Heart left ventricle (tissue), 16 donors: ENCODE measurements at regions not wholly inside any gene's neighbourhood (a gene's known extent, or its start where the extent isn't known, plus 50 kb on each side); places are given as distances from the start of the nearest gene placed in this dataset.
"Not testable (repeated sequence)": the region's sequence is repeated elsewhere in the genome, so short reads cannot be mapped to it uniquely, and the experiment has no call there.

Experiments used
- ATAC-seq, 4 donors: fragments of 200-7000 bp; cut with Tn5 transposase; one replicate each; pipeline ENCODE4 v1.9.1; 2020 to 2022; ENCODE audit warnings: moderate library complexity in 4 of 4, mild to moderate bottlenecking in 3 of 4, moderate number of reproducible peaks in 1 of 4
- DNase-seq, 5 donors: peaks; one replicate each; pipeline ENCODE4 v3.0.0-alpha.2; 2020
- H3K27ac ChIP-seq, 12 donors: fragments of 200-600 bp; sonication (generic) in 4 of 12; one replicate each; pipeline versions ENCODE4 v1.5.0 to v1.8.0; 2016 to 2022; ENCODE audit warnings: mild to moderate bottlenecking in 2 of 12
- H3K27me3 ChIP-seq, 9 donors: fragments of 200-600 bp; sonication (generic) in 2 of 9; one replicate each; pipeline versions ENCODE4 v1.5.1 to v1.8.0; 2016 to 2022; ENCODE audit warnings: mild to moderate bottlenecking in 3 of 9
- H3K36me3 ChIP-seq, 9 donors: fragments of 200-600 bp; sonication (generic) in 2 of 9; one replicate each; pipeline versions ENCODE4 v1.5.0 to v1.8.0; 2018 to 2022; ENCODE audit warnings: mild to moderate bottlenecking in 2 of 9
- H3K4me1 ChIP-seq, 12 donors: fragments of 200-600 bp; sonication (generic) in 4 of 12; one replicate each; pipeline versions ENCODE4 v1.5.0 to v1.8.0; 2016 to 2022; ENCODE audit warnings: mild to moderate bottlenecking in 3 of 12
- H3K4me3 ChIP-seq, 12 donors: fragments of 200-600 bp; sonication (generic) in 4 of 12; one replicate each; pipeline versions ENCODE4 v1.5.0 to v1.8.0; 2017 to 2022; ENCODE audit warnings: mild to moderate bottlenecking in 9 of 12, moderate library complexity in 4 of 12
- H3K9me3 ChIP-seq, 12 donors: fragments of 200-600 bp; sonication (generic) in 4 of 12; one replicate each; pipeline versions ENCODE4 v1.5.0 to v1.8.0; 2016 to 2022; ENCODE audit warnings: mild to moderate bottlenecking in 1 of 12
- POLR2A ChIP-seq, 2 donors: fragments of 450-650 bp; IDR thresholded peaks; one replicate each; pipeline ENCODE4 v1.6.1; 2017; ENCODE audit warnings: antibody characterized with exemption in 2 of 2, mild to moderate bottlenecking in 2 of 2, moderate library complexity in 2 of 2
- WGBS, 4 donors: extraction: QIAGEN DNeasy Blood & Tissue Kit in 2 of 4; methylation state at CpG; one replicate each; pipeline versions ENCODE4 v1.1.5 to v1.1.7; 2013 to 2018; 5-methylcytosine and 5-hydroxymethylcytosine counted together
- intact Hi-C, 10 donors: fragments of 100-400 bp; cut with DNase I; formaldehyde crosslinking; loops; one replicate each; pipeline versions ENCODE4 v1.11.1 to v1.14.2; 2022
- TF ChIP-seq, protein P1 (sequence below), 12 donors: fragments of 200-600 bp; sonication (generic) in 4 of 12; IDR thresholded peaks; one replicate each; pipeline versions ENCODE4 v1.5.0 to v1.8.0; 2018 to 2022; ENCODE audit warnings: antibody characterized with exemption in 12 of 12, mild to moderate bottlenecking in 5 of 12
- donor health status: ischemic (EF 13 %, LVEDD 7.1; RV severe dilation, severe dysfunction).
- donor health status: healthy with polysubstance abuse.
- donor health status: DM: no; HTN: yes; CAD: no.
- donor health status: DM: no; HTN: no; CAD: no.
- donor health status: ischemic (EF 25% LVEDD 6.9; RV normal size, moderate dysfunction).
- donor health status: ischemic (EF 25% LVEDD 5.7; RV mildly dilated, moderate dysfunction).
- donor health status: healthy.
- donor health status: DM: yes; HTN: yes; CAD: no.
- donor health status: ischemic (EF 35%, LVEDD 5.7; RV mildly dilated, moderate dysfunction).
- donor health status: nonischemic (EF 11% LVEDD 7.7; RV severe dilation, severe dysfunction).
- donor health status: DM: yes; HTN: yes; CAD: no.
- donor health status: PGD.
- donor health status: ischemic (EF 29% LVEDD 5.4; RV normal size, mild dysfunction).
- donor health status: nonischemic (EF 23%, LVEDD 6.1; RV moderate dilation, normal function).

DNA sequence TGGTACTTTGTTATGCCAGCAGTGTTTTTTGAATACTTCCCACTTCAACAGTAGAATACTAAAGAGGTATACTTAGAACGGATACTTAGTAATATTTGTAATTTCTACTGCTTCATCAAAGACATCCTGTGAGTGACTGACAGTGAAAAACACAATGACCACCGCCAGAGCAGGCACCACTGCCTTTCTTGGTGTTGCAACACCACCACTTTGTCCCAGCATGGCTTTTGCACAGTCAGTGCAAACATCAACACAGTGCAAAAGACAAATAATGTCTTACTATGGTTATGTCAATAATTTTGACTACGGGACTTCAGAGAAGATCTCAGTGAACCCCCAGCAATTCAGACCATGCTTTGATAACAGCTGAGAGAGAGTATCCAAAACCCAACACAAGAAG, 220.5 kb downstream of the RBM26 start:
- intact Hi-C loops: no loop called here
- DNase-seq (no peak), ATAC-seq (no peak)
- WGBS, 4 donors: 75 to 81% (median 79%) methylated on average over 3 of the region's 3 CpGs
- TF ChIP-seq POLR2A (IDR thresholded peaks at IDR 0.05): no peak
- TF ChIP-seq, protein P1, sequence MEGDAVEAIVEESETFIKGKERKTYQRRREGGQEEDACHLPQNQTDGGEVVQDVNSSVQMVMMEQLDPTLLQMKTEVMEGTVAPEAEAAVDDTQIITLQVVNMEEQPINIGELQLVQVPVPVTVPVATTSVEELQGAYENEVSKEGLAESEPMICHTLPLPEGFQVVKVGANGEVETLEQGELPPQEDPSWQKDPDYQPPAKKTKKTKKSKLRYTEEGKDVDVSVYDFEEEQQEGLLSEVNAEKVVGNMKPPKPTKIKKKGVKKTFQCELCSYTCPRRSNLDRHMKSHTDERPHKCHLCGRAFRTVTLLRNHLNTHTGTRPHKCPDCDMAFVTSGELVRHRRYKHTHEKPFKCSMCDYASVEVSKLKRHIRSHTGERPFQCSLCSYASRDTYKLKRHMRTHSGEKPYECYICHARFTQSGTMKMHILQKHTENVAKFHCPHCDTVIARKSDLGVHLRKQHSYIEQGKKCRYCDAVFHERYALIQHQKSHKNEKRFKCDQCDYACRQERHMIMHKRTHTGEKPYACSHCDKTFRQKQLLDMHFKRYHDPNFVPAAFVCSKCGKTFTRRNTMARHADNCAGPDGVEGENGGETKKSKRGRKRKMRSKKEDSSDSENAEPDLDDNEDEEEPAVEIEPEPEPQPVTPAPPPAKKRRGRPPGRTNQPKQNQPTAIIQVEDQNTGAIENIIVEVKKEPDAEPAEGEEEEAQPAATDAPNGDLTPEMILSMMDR (IDR thresholded peaks at IDR 0.05): no peak
- Histone ChIP-seq H3K4me3 (no peak overlapping the region), H3K27me3 (no peaks in the 10 kb centered on the region), H3K36me3 (no peaks in the 10 kb centered on the region), H3K9me3 (no peaks in the 10 kb centered on the region), H3K27ac (no peak overlapping the region), H3K4me1 (no peaks in the 10 kb centered on the region)

DNA sequence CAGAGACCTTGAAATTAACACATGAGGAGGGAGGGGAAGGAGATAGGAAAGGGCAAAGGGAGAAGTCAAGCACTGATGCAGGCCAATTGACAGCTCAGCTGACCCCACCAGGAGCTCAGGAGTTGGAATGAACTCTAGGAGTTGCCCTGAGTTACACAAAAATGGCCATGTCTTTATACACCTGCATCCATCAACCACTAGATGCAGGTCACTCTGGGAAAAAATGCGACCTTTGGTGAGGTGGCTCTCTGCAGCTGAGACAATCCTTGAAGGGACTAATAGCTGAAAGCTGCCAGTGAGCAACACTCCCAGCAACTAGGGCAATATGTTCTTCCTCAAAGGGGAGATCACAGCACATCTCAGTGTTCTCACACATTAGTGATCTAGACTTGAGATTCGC, 222.8 kb downstream of the RBM26 start:
- DNase-seq (no peak), ATAC-seq (no peak)
- intact Hi-C loops: no loop called here
- no peaks in the 10 kb centered on the region for H3K9me3 ChIP-seq
- no peak overlapping the region for H3K4me3 ChIP-seq
- TF ChIP-seq, protein P1 (IDR thresholded peaks at IDR 0.05): no peak
- TF ChIP-seq POLR2A (IDR thresholded peaks at IDR 0.05): no peak
- H3K4me1 ChIP-seq: no peaks in the 10 kb centered on the region
- 95 to 100% (median 96%) methylated on average over 2 of the region's 2 CpGs for WGBS, 4 donors
- no peaks in the 10 kb centered on the region for H3K27me3 ChIP-seq
- H3K27ac ChIP-seq: no peak overlapping the region
- H3K36me3 ChIP-seq: no peaks in the 10 kb centered on the region

DNA sequence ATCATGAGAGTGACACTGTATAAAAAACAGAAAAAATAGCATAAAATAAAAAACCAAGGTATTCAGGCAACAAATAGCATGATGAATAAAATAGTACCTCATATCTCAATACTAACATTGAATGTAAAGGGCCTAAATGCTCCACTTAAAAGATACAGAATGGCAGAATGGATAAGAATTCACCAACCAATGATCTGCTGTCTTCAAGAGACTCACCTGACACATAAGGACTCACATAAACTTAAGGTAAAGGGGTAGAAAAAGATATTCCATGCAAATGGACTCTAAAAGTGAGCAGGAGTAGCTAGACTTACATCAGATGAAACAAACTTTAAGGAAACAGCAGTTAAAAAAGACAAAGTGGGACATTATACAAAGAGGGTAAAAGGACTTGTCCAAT, 232.4 kb downstream of the RBM26 start:
- H3K27me3 ChIP-seq, H3K4me1 ChIP-seq, ATAC-seq, DNase-seq, H3K27ac ChIP-seq, H3K4me3 ChIP-seq, H3K36me3 ChIP-seq, intact Hi-C loops: not testable (repeated sequence)
- H3K9me3 ChIP-seq: peaks cover 0 to 40% (median 6%) of the 10 kb centered on the region in 12 donors

DNA sequence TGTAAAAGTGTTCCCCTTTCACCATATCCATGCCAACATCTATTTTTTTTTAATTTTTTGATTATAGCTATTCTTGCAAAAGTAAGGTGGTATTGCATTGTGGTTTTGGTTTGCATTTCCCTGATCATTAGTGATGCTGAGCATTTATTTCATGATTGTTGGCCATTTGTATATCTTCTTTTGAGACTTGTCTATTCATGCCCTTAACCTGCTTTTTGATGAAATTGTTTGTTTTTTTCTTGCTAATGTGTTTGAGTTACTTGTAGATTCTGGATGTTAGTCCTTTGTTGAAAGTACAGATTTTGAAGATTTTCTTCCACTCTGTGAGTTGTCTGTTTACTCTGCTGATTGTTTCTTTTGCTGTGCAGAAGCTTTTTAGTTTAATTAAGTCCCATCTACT, 233.1 kb downstream of the RBM26 start:
- peaks cover 0 to 44% (median 9%) of the 10 kb centered on the region in 12 donors for H3K9me3 ChIP-seq
- ATAC-seq, H3K4me3 ChIP-seq, H3K36me3 ChIP-seq, H3K27me3 ChIP-seq, intact Hi-C loops, H3K4me1 ChIP-seq, DNase-seq, H3K27ac ChIP-seq: not testable (repeated sequence)

DNA sequence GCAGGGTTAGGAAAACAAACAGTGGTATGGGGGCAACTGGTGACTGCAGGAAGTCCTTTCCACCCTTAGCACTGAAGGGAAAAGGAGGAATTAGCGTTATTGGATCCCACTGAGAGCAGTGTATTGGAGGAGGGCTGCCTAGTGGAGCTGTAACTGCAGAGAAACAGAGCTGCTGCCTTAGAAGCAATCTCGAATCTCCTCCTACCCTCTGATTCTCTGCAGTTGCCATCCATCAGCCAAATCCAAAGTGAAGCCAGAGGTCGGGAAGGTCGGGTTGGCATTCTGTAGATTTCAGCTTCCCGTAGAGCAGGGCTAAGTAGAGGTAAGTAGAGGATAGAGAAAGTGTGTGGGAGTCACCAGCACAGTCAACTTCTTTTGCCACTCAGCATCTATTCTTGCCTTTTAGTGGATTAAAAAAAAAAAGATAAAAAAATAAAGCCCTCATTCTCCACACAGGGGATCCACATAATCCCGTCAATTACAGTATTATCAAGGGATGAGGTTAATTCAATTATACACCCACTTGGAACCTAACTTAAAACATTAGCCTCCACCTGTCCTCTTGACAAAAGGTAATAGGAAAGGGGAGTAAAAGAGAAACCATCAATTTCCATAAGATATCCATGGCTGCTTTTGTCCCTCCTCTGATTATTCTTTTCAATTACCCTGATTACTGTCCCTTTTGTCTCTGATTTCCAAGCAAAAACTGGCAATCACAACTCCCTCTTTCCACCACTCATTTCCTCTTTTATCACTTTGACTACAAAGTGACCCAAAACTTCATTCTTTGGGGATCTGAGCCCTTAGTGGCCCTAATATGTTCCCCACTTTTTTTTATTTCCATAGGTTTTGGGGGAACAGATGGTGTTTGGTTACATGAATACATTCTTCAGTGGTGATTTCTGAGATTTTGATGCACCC, 234.7 kb downstream of the RBM26 start:
- no peak for ATAC-seq
- H3K27ac ChIP-seq: no peak overlapping the region
- intact Hi-C loops: no loop called here
- no peaks in the 10 kb centered on the region for H3K36me3 ChIP-seq
- no peaks in the 10 kb centered on the region for H3K4me1 ChIP-seq
- WGBS, 4 donors: 21 to 27% (median 25%) methylated on average over 6 of the region's 6 CpGs
- no peak overlapping the region for H3K4me3 ChIP-seq
- no peaks in the 10 kb centered on the region for H3K27me3 ChIP-seq
- TF ChIP-seq, protein P1 (IDR thresholded peaks at IDR 0.05): no peak
- TF ChIP-seq POLR2A (IDR thresholded peaks at IDR 0.05): no peak
- peaks cover 0 to 42% (median 9%) of the 10 kb centered on the region in 12 donors for H3K9me3 ChIP-seq
- DNase-seq: no peak
